NCI-H2227 treated with DMSO at 0.1 percent for 48 hours (cell line): ENCODE measurements at regions not wholly inside any gene's neighbourhood (a gene's known extent, or its start where the extent isn't known, plus 50 kb on each side); places are given as distances from the start of the nearest gene placed in this dataset.

Experiments used
- DNase-seq: peaks from one replicate; lab custom pipeline; 2025; lab: John Stamatoyannopoulos, UW

GRCh38 chr13:34627509-34628208, 314.4 kb upstream of the NBEA start:
- peak; percentile 51 for DNase-seq

GRCh38 chr13:34628209-34628682, 313.8 kb upstream of the NBEA start:
- DNase-seq = no peak

DNA sequence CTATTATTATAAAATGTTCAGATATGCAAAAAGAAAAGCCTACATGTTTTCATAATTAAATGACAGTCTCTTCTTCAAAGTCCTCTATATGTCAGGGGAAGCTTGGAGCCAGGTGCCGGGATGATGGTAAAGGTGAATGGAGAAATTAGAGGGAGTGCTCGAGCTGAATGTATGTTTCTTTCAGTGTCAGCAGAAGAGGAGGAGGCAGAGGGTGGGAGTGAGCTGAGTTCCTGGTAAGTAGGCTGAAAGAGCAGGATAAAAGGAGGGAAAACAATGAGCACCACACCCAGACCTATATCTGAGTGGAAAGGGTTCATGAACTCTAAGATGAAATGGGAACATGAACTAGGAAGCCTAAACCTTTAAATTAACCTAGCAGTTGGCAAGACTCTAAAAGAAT, 307.6 kb upstream of the NBEA start:
- DNase-seq = peak; percentile 53

DNA sequence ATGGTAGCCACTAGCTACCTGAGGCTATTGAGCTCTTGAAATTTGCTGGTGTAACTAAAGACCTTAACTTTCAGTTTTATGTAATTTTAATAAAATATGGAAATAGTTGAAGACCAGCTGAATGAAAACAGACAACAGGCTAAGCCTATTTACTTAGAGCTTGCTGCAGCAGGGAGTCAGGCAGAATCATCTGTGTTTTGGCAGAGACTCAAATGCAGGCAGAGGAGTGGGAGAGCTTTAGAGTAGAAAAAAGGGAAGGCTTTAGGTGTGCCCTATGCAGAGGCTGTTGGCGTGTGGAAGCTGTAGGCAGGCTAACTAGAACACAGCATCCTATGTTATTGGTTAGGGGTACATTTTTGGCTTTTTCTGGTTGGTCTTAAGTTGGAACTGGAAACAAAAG, 304.9 kb upstream of the NBEA start:
- no peak for DNase-seq

GRCh38 chr13:34637636-34638035, 304.4 kb upstream of the NBEA start:
- DNase-seq = no peak

- no peak for DNase-seq
Observed at GRCh38 chr13:34638897-34639296, 303.2 kb upstream of the NBEA start.

- DNase-seq = no peak
Observed at GRCh38 chr13:34640179-34640992, 301.7 kb upstream of the NBEA start.

GRCh38 chr13:34640993-34641330, 301.1 kb upstream of the NBEA start:
- DNase-seq = no peak

- no peak for DNase-seq
Observed at GRCh38 chr13:34647379-34648150, 294.5 kb upstream of the NBEA start.

DNA sequence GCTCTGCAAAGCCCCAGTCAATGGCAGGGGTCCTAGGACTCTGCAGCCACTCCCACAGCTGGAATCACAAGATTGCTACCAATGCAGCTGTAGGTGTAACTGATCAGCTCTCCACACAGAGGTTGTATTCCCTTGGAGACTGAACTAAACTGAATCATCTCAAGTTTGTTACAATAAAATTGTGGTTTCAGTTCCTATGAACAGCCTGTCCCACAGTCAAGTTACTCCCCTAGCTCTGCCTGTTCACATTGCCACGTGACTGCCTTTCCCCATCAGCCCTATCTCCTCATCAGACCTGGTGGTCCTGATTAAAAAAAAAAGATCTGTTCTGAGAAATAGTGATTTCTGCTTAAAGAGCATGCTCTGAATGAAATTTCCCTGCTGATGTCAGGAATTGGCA, 287.9 kb upstream of the NBEA start:
- DNase-seq = no peak

DNA sequence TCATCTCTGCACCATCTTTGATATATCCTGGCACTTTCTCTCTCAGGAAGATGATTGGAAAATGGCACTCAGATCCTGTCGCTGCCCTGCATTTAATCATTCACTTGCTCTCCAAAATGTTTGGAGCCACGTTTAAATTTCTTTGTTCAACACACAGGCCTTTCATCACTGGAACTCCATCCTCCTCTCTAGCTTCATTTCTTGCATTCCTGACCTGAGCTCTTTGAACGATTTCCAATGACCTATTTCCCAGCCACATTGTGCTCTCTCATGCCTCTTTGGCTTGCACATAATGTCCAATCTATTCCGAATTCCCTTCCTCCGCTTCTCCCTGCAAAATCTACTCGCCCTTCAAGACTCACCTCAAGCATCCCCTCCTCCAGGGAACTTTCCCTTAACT, 287.4 kb upstream of the NBEA start:
- no peak for DNase-seq

GRCh38 chr13:34655554-34655953, 286.5 kb upstream of the NBEA start:
- no peak for DNase-seq

DNA sequence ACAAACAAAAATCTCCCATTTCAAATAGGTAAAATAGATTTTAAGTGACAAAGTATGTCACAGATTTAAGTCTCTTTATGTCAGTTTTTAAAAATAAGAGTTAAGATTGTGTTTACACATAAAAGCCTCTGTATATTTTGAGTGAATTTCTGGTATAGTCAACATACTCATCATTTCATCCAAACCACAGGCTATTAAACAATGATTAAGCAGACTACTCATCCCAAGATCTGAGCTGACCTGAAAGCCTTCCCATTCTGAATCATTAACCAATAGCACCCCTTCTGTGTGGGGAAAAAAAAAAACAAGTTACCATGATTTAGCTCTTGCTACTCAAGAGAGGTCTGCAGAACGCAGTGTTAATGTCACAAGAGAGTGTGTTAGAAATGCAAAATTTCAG, 284.4 kb upstream of the NBEA start:
- DNase-seq = no peak

- DNase-seq = no peak
Observed at GRCh38 chr13:34667286-34668218, 274.5 kb upstream of the NBEA start.

GRCh38 chr13:34671137-34671536, 270.9 kb upstream of the NBEA start:
- DNase-seq = no peak

GRCh38 chr13:34672631-34673030, 269.4 kb upstream of the NBEA start:
- no peak for DNase-seq

DNA sequence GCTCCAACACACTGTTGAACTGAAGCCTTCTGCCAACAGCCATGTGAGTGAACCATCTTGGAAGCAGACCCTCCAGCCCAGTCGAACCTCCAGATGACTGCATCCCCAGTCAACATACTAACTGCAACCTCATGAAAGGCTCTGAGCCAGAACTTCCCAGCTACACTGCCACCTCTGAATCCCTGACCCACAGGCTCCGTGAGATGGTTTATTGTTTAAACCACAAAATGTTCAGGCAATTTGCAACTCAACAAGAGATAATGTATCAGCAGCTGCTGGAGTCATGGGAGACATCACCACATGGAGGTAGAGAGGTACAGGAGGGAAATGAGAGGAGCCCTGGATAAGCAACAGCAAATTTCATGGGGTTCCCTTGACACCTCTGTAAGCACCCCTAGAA, 266.4 kb upstream of the NBEA start:
- DNase-seq = no peak

- DNase-seq = no peak
Observed at GRCh38 chr13:34678154-34678553, 263.9 kb upstream of the NBEA start.

GRCh38 chr13:34681405-34681955, 260.6 kb upstream of the NBEA start:
- no peak for DNase-seq

GRCh38 chr13:34695063-34695462, 247.0 kb upstream of the NBEA start:
- DNase-seq = no peak

GRCh38 chr13:34696296-34696695, 245.8 kb upstream of the NBEA start:
- no peak for DNase-seq
